CD14-positive monocyte (primary cell): ENCODE measurements at regions not wholly inside any gene's neighbourhood (a gene's known extent, or its start where the extent isn't known, plus 50 kb on each side); places are given as distances from the start of the nearest gene placed in this dataset.

ENCODE experiments used
- DNase-seq, 3 donors: peaks; one replicate each; pipeline ENCODE4 v3.0.0-alpha.2; 2011 to 2022
- H2AFZ ChIP-seq: 2 replicates; pipeline ENCODE4 v1.6.0; 2012; ENCODE audit warnings: mild to moderate bottlenecking, low read depth, low read length, inconsistent platforms; ENCODE audit not compliant: insufficient read depth, poor library complexity, severe bottlenecking
- H3K27ac ChIP-seq, 2 donors: 1 replicate in 1 of 2; 2 replicates in 1 of 2; pipeline ENCODE4 v1.5.1; 2012 to 2013; ENCODE audit warnings: low read length in 2 of 2, control low read depth in 1 of 2, inconsistent platforms in 1 of 2, low read depth in 1 of 2, mild to moderate bottlenecking in 1 of 2
- H3K27me3 ChIP-seq, 2 donors: one replicate each; pipeline versions ENCODE4 v1.6.0 to v1.6.1; 2011 to 2013; ENCODE audit warnings: low read length in 2 of 2; ENCODE audit not compliant: control insufficient read depth in 2 of 2, insufficient read depth in 2 of 2
- H3K36me3 ChIP-seq, 2 donors: replicated peaks in 1 of 2; 1 replicate in 1 of 2; 2 replicates in 1 of 2; pipeline versions ENCODE4 v1.5.1 to v1.6.1; 2012 to 2013; ENCODE audit warnings: low read length in 2 of 2, control low read depth in 1 of 2, inconsistent platforms in 1 of 2, mild to moderate bottlenecking in 1 of 2; ENCODE audit not compliant: insufficient read depth in 2 of 2, control insufficient read depth in 1 of 2
- H3K4me1 ChIP-seq, 2 donors: 1 replicate in 1 of 2; 2 replicates in 1 of 2; pipeline versions ENCODE4 v1.5.1 to v1.6.1; 2012 to 2013; ENCODE audit warnings: low read length in 2 of 2, control low read depth in 1 of 2, inconsistent platforms in 1 of 2, mild to moderate bottlenecking in 1 of 2, moderate library complexity in 1 of 2; ENCODE audit not compliant: insufficient read depth in 2 of 2, control insufficient read depth in 1 of 2
- H3K4me2 ChIP-seq: replicated peaks from 2 replicates; pipeline ENCODE3; 2012; ENCODE audit warnings: low read length, moderate library complexity, mild to moderate bottlenecking; ENCODE audit not compliant: poor library complexity, severe bottlenecking; ENCODE audit errors: extremely low read depth
- H3K4me3 ChIP-seq, 3 experiments: fragments of 200-600 bp in 1 of 3; sonication (generic) in 1 of 3; replicated peaks in 1 of 3; 1 replicate in 2 of 3; 2 replicates in 1 of 3; pipeline ENCODE4 v1.5.1; 2011 to 2013; ENCODE audit warnings: low read length in 3 of 3, mild to moderate bottlenecking in 3 of 3, control low read depth in 2 of 3, low read depth in 2 of 3, inconsistent platforms in 1 of 3, moderate library complexity in 1 of 3
- H3K79me2 ChIP-seq: 2 replicates; pipeline ENCODE4 v1.6.0; 2012; ENCODE audit warnings: mild to moderate bottlenecking, control low read depth, inconsistent platforms, low read length, moderate library complexity; ENCODE audit not compliant: insufficient read depth
- H3K9ac ChIP-seq: 2 replicates; pipeline ENCODE4 v1.6.0; 2017; ENCODE audit warnings: low read length, mild to moderate bottlenecking; ENCODE audit not compliant: insufficient read depth, poor library complexity, severe bottlenecking
- H3K9me3 ChIP-seq, 2 donors: replicated peaks in 1 of 2; 1 replicate in 1 of 2; 2 replicates in 1 of 2; pipeline versions ENCODE4 v1.5.1 to v1.6.1; 2012 to 2013; ENCODE audit warnings: low read length in 2 of 2, control low read depth in 1 of 2; ENCODE audit not compliant: control insufficient read depth in 1 of 2, insufficient read depth in 1 of 2
- H4K20me1 ChIP-seq: 2 replicates; pipeline ENCODE4 v1.6.0; 2012; ENCODE audit warnings: mild to moderate bottlenecking, low read length, control low read depth, moderate library complexity; ENCODE audit not compliant: insufficient read depth
- H3K27ac Mint-ChIP-seq, 7 donors: one replicate each; pipeline ENCODE4 v1.8.0; 2020; ENCODE audit warnings: mild to moderate bottlenecking in 7 of 7, mixed read lengths in 7 of 7, moderate library complexity in 6 of 7, inconsistent platforms in 2 of 7
- H3K27me3 Mint-ChIP-seq, 3 donors: one replicate each; pipeline ENCODE4 v1.8.0; 2021 to 2022; ENCODE audit warnings: low read depth in 3 of 3, mild to moderate bottlenecking in 3 of 3, mixed read lengths in 3 of 3, moderate library complexity in 3 of 3, inconsistent platforms in 1 of 3
- H3K36me3 Mint-ChIP-seq, 2 donors: one replicate each; pipeline ENCODE4 v1.8.0; 2020; ENCODE audit warnings: mixed read lengths in 2 of 2, inconsistent platforms in 1 of 2, mild to moderate bottlenecking in 1 of 2
- H3K4me1 Mint-ChIP-seq: one replicate; pipeline ENCODE4 v1.8.0; 2020; ENCODE audit warnings: mild to moderate bottlenecking, mixed read lengths
- H3K4me3 Mint-ChIP-seq, 2 donors: one replicate each; pipeline ENCODE4 v1.8.0; 2020; ENCODE audit warnings: mild to moderate bottlenecking in 2 of 2, mixed read lengths in 2 of 2, moderate library complexity in 1 of 2
- H3K9me3 Mint-ChIP-seq, 7 donors: one replicate each; pipeline ENCODE4 v1.8.0; 2020 to 2022; ENCODE audit warnings: mixed read lengths in 7 of 7, mild to moderate bottlenecking in 6 of 7, moderate library complexity in 6 of 7, inconsistent platforms in 2 of 7
- CTCF ChIP-seq: fragments of 200-600 bp; IDR thresholded peaks from one replicate; pipeline ENCODE4 v1.8.0; 2022; ENCODE audit warnings: antibody characterized with exemption, mild to moderate bottlenecking
- WGBS: methylation state at CpG from one replicate; pipeline ENCODE4 v1.1.5; 2013; ENCODE audit warnings: missing lambda C conversion rate; ENCODE audit not compliant: insufficient coverage; 5-methylcytosine and 5-hydroxymethylcytosine counted together
- intact Hi-C, 2 donors: fragments of 100-400 bp; cut with micrococcal nuclease; formaldehyde crosslinking; loops; one replicate each; pipeline versions ENCODE4 v1.15.0 to v1.15.1; 2023

GRCh38 chr1:200228081-200228480 is 181.8 kb downstream of the ZNF281 start:
- Mint-ChIP-seq H3K27ac (no peak overlapping the region), H3K4me1 (peaks cover 36% of the 10 kb centered on the region), H3K36me3 (no peaks in the 10 kb centered on the region), H3K9me3 (peaks cover 0 to 2% (median 0%) of the 10 kb centered on the region in 7 donors), H3K4me3 (no peak overlapping the region), H3K27me3 (peaks cover 2 to 3% (median 3%) of the 10 kb centered on the region in 3 donors)
- no peak overlapping the region for H3K4me2 ChIP-seq
- no peak overlapping the region for H2AFZ ChIP-seq
- no peaks in the 10 kb centered on the region for H3K79me2 ChIP-seq
- 79% methylated on average over 4 of the region's 6 CpGs for WGBS
- no peaks in the 10 kb centered on the region for H3K9me3 ChIP-seq
- H3K9ac ChIP-seq: no peak overlapping the region
- no peak for DNase-seq
- H3K27ac ChIP-seq: no peak overlapping the region
- TF ChIP-seq CTCF: no peak
- no peak overlapping the region for H3K4me3 ChIP-seq
- peaks cover 25 to 37% of the 10 kb centered on the region in 2 donors for H3K4me1 ChIP-seq
- H3K36me3 ChIP-seq: no peaks in the 10 kb centered on the region
- intact Hi-C loops: no loop called here
- H3K27me3 ChIP-seq: no peaks in the 10 kb centered on the region
- no peaks in the 10 kb centered on the region for H4K20me1 ChIP-seq
